HL-60/S4 (cell line): ENCODE measurements at regions not wholly inside any gene's neighbourhood (a gene's known extent, or its start where the extent isn't known, plus 50 kb on each side); places are given as distances from the start of the nearest gene placed in this dataset.
"Not testable (repeated sequence)": the region's sequence is repeated elsewhere in the genome, so short reads cannot be mapped to it uniquely, and the experiment has no call there.

ENCODE experiments used
- in situ Hi-C: fragments of 300-500 bp; cut with MboI; formaldehyde crosslinking; loops from 2 replicates; pipeline ENCODE4 v1.14.3; 2022; ENCODE audit warnings: low sequenced_read_pairs

DNA sequence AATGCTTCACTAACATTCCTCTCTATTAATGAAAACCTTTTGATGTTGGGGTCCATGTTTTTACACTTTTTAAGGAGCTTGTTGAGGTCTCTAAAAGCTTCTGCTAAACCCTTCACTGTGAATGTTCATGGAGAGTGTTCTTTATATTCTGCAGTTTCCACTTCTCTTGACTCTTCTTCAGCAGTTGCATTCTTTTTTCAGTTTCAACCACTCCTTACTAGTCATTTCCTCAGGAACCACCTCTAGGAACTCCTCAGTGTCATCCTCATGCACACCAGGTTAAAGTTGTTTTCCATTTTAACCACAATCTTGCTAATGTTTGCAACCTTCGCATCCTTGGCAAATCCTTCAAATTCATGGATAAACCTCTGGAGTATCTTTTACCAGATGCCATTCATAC lies 821.6 kb downstream of the ANKRD7 start:
- in situ Hi-C loops = no loop called here

DNA sequence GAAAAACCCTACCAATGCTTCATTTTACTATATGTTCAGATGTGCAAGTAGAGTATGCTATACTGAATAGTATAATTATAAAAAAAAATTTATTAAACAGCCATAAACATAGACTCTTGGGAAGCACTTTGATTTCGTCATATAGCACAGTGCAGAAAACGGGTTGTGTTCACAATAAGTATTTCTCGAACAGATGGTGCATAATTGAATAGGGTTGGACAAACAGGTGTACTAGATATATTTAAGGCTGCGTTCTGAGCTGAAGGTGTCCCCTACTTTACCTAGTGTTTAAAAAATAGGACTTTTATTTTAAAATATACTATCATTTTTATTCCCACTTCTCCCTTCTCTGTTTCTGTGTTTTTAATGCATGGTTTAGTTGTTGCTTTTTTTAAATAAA lies 841.5 kb downstream of the ANKRD7 start:
- in situ Hi-C loops = no loop called here

DNA sequence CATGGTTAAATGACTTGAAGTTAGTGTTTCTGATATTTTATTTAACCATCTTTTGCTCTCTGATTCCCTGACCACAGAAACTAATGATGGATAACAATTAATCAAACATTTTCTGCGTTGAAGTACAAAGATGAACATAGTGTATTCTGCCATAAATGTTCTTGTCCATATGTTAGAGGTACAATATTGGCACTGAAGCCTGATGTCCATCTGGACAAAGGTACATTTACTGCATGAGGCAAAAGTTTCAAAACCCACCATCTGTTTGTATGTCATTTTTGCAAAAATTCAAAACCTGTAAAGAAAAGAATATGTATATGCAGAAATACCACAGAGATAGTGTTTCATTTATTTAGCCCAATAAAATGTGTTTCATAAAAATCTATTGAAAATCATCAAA lies 861.5 kb downstream of the ANKRD7 start:
- in situ Hi-C loops = no loop called here

DNA sequence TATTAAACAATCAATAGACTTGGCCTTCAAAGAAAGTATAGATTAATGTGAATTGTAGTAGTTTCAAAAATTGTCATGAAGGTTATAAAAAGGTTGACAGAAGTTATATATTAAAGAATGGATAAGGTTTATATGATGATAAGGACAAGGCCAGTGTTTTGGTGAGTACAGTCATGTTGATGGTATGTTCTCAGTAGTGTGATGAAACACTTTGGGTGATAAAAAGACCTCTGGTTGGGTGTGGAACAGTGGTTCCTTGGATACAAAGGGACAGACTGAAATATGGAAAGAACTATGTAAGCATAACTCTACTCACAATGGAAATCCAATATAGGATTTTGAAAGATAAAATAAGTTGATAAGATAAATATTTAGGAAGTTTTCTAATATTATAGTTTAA lies 866.3 kb downstream of the ANKRD7 start:
- in situ Hi-C loops = no loop called here

DNA sequence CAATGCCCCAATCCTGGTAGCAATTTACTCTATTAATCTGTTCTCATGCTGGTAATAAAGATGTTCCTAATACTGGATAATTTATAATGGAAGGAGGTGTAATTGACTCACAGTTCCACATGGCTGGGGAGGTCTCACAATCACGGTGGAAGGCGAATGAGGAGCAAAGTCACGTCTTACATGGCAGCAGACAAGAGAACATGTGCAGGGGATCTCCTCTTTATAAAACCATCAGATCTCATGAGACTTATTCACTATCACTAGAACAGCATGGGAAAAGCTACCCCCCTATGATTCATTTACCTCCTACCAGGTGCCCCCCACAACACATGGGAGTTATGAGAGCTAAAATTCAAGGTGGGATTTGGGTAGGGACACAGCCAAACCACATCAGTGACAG lies 872.2 kb downstream of the ANKRD7 start:
- in situ Hi-C loops = no loop called here

DNA sequence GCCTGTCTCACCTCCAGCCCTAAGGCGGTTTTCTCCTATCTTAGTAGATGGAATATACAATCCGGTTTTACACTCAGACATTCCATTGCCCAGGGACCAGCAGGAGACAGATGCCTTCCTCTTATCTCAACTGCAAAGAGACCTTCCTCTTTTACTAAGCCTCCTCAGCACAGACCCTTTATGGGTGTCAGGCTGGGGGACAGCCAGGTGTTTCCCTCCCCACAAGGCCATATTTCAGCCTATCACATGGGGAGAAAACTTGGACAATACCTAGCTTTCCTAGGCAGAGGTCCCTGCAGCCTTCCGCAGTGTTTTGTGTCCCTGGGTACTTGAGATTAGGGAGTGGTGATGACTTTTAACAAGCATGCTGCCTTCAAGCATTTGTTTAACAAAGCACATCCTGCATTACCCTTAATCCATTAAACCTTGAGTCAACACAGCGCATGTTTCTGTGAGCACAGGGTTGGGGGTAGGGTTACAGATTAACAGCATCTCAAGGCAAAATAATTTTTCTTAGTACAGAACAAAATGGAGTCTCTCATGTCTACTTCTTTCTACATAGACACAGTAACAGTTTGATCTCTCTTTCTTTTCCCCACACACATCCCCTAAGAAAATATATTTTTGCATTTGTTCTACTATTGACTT lies 876.2 kb downstream of the ANKRD7 start:
- in situ Hi-C loops = not testable (repeated sequence)

DNA sequence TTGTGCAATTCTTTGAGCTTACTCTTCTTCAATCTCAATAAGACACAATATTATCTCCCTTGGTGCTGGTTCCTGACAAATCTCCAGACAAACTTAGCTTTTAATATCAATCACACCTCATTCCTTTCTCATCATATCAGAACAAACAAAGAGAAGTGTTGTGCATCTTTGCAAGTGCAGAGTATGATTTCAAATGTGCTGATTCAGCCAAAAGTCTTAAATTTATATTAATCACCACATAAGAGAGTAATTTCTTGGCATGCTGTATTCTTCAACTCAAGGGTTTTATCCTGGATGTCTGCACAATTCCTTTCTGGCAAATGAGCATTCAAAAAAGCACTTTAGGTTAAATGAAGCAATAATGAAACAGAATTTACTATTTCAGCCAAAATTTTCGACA lies 877.8 kb downstream of the ANKRD7 start:
- in situ Hi-C loops = no loop called here

DNA sequence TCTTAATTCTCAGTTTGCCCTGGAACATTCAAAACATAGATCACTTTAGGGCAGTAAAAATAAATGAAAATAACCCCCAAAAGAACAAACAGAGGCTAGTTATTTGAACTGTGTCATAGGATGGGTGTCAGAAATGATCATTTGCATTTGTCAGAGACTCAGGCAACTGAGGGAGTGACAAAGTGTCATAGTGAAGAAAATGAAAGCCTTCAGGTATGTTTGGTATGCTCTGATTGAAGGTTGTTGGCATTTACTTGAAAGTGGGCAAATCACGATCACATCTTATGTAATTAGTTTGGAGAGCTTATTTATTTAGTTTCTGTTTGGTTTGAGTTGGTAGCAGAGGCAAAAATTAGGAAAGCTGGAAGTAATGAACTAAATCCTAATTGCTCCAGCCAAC lies 880.9 kb downstream of the ANKRD7 start:
- in situ Hi-C loops = no loop called here

DNA sequence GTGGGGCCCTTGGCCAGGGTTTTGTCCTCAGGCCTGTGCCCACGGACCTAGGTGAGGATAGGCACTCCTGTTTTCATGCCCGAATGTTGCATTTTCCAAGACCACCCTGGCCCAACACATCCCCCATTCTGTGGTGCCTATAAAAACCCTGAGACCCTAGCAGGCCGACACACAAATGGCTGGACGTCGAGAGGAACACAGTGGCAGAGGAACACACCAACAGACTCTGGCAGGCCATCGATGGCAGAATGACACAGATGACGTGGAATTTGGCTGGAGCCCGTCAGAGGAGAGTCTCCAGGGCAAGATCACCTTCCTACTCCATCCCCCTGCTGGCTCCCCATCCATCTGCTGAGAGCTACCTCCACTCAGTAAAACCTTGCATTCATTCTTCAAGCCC lies 898.8 kb downstream of the ANKRD7 start:
- in situ Hi-C loops = no loop called here

DNA sequence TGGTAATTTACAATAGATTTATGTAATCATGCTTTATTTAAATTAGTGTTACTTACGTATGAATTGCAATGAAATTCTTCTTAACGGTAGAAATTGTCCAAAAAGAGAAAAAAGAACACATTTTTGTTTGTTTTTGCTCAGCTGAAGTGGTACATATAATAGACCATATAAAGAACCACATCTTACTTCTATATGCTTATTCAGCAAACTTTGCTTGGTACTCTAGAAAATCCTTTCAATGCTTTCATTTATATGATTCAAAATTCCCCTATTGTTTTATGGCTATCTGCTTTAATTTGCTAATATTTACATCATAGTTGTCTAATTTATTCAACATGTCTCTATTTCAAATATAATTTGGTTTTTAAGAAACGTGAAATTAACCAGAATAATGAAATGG lies 903.2 kb downstream of the ANKRD7 start:
- in situ Hi-C loops = no loop called here

DNA sequence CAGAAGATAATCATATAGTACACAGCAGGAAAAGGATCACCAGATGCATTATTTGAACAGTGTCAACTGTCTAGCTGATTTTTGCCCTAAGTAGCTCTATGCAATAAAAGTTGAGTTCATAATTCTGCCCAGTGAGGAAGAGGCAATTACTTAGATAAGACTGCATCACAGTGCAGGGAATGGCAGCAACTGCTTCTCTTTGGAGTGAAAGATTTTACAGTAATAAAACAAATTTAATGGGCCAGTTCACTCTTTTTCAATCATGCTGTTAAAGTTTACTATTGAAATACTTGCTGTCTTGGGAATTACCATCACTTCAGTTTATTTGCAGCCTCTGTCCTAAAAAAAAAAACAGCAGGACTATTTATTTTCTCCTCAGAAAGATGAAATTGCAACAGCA lies 907.9 kb downstream of the ANKRD7 start:
- in situ Hi-C loops = no loop called here

DNA sequence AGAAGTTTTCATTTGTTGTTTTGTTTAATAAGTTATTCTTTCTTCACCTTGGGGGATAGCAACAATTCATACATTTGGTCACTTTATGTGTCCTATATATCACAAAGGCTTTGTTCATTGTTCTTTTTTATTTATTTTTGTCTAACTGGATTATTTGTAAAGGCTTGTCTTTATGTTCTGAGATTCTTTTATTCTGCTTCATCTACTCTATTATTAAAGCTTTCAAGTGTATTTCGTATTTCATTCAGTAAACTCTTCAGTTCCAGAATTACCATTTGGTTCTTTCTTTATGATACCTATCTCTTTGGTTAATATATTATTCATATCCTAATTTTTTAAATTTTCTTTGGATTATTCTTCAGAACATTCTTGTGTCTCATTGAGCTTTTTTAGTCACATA lies 942.9 kb downstream of the ANKRD7 start:
- in situ Hi-C loops = no loop called here

DNA sequence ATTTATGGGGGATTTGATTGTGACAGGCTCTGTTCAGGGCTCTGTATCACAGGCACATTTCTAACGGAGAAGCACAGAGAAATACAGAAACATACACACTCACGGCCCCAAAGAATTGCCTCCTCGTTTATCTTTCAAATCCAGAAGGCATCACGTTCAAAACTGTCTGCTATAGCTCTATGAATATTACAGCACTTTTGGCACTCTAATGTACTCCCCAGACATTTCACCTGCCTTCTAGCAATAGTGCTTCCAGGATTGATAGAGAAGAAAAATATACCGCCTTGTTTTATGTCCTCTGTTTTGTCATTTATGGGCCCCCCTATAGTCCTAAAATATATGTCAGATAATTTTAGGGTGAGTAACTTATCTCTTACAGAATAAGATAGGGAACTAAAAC lies 947.5 kb downstream of the ANKRD7 start:
- in situ Hi-C loops = no loop called here

DNA sequence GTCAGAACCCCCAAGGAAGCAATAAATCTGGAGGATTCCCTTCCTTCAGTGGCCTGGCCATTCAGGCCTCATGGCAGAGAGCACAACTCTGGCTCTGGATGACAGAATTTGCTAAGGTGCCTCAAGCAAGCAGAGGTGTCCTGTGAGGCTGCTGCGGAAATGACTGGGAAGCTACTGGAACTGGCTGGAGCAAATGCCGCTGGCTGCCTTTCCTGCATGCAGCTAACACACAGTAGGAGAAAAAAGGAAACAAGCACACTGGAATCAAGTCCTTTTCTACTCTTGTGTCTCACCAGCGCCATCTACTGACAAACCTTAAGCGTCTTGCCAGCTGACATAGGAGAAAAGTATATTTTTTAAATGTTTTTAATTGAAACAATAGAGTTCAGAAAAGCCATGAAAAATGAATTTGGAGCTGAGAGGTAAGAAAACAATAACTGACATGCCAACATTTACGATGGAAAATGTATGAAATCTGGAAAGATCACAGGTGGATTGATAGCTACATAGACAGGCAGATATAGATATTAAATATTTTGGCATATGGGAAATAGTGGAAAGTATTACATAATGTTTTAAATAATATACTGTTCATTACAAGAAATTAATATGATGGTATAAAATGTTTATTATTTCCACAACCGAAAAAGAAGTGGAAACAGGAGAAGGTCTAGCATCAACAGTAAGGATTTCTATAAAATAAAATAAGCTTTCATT lies 951.6 kb downstream of the ANKRD7 start:
- in situ Hi-C loops = loop anchor here (25.0 kb wide), 2 partner anchors 814 to 914 kb away; no protein-coding TSS in a partner anchor

DNA sequence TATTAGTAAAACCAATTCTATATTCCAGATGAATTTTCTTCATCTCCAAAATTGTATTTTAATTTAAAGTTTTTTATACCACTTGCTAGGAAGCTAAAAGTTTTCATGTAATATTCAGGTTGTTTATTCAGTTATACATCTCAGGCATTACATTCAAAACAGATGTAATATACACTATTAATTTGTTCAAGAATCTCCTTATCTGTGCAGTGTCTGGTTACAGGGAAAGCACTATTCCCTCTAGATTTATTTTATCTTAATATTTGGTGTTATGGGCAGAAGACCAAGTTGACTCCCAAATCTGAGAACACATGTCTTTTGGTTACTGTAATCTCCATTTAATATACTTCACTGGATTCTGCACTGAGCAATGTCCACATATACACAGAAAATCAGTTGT lies 953.4 kb downstream of the ANKRD7 start:
- in situ Hi-C loops = loop anchor here (25.0 kb wide), 2 partner anchors 816 to 916 kb away; no protein-coding TSS in a partner anchor

DNA sequence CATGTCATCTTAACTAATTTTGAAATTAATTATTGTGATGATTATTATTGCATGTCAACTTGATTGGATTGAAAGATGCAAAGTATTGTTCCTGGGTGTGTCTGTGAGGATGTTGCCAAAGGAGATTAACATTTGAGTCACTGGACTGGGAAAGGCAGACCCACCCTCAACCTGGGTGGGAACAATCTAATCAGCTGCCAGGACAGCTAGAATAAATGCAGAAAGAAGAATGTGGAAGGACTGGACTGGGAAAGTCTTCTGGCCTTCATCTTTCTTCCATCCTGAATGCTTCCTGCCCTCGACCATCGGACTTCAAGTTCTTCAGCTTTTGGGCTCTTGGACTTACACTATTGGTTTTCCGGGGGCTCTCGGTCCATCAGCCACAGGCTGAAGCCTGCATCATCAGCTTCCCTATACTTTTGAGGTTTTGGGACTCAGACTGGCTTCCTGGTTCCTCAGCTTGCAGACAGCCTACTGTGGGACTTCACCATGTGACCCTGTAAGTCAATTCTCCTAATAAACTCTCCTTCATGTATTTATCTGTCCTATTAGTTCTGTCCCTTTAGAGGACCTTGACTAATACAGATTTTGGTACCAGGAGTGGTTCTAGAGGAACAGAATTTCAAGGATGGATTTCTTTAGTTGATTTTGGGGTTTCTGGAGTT lies 959.8 kb downstream of the ANKRD7 start:
- in situ Hi-C loops = loop anchor here (25.0 kb wide), 2 partner anchors 822 to 922 kb away; no protein-coding TSS in a partner anchor

DNA sequence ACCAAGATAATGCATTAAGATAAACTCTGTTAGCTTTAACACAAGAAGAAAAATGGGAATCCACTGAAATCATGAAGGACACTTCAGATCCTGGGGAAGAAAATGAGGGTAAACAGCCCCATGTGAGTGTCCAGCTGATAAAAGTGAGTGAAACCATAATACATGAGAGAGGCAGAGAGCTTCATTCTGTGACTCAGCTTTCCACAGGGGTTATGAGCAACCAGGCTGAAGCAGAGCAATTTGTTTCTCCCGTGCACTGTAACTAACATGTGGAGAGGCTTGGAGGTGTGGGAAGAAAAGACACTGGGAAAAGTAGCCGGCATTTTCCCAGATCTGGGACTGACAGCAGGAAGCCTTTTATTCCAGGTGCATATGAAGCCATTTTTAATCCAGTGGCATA lies 971.7 kb downstream of the ANKRD7 start:
- in situ Hi-C loops = loop anchor here (25.0 kb wide), 2 partner anchors 834 to 934 kb away; no protein-coding TSS in a partner anchor

DNA sequence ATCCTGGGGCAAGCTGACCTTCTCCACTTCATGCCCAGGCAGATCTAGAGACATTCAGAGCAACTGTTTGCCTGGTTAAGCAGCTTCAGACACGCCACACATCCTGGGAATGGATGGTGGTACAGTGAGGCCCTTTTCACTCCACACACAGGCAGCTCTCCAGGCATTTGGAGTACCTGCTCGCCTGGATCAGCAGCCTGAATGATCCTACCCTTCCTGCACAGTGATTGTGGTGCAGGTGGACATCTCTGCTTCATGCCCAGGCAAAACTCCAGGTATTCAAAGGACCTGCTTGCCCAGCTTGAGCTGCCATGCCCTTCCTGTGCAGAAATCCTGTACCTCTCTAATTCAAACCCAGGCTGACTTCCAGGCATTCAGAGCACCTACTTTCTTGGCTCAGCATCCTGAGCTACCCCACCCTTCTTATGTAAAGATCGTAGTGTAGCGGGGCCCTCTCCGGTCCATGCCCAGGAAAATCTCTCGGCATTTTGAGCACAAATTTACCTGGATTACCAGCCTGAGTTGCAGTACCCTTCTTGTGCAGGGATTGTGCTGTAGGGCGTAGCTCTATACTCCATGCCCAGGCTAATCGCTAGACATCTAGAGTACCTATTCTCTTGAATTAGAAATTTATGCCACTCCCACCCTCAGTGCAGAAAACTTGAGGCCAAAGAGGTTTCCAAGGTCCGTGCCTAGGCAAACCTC lies 972.8 kb downstream of the ANKRD7 start:
- in situ Hi-C loops = loop anchor here (25.0 kb wide), 2 partner anchors 835 to 935 kb away; no protein-coding TSS in a partner anchor

DNA sequence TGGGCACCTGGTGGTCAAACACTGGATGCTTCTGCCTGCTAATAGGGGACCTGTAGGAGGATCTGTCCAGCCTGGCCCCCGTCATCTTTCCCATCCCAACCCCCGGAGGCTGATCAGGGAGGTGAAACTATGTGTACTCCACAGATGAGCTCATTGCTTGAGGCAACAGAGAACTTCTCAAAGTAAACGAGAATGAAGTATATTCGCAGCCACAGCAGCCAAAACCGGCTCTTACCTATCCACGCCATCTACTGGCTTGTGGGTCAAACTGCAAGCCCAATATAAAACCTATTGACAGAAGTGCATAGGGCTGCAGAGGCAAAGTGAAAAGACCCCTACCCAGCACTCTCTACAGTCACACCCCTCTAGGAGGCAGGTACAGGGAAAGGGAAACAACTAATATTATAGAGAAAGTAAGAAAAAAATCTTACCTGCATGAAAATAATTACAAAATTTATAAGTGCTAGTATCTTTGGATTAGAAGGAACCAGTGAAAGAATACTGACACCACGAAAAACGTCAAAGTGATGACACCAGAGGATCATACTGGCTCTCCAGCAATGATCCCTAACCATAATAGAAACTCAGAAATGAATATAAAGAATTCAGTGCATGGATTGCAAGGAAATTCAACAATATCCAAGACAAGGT lies 973.5 kb downstream of the ANKRD7 start:
- in situ Hi-C loops = loop anchor here (25.0 kb wide), 2 partner anchors 836 to 936 kb away; no protein-coding TSS in a partner anchor

DNA sequence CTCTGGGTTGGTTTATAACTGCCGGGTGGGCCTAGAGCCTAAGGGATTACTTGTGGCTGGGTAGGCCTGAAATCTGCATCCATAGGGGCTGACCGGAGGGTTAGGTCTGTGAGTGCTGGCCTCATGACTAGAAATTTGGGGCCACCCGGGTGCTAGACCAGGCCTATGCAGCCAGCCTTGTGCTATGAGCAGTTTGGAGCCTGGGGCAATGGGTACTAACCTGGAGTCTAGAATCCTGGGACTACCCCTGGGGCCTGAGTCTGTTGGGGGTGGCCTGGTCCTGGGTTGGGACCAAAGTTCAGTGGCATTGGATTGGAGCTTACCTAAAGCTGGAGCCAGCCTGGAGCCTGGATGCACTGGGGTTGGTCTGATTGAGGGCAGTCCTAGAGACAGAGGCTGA lies 995.2 kb downstream of the ANKRD7 start:
- in situ Hi-C loops = no loop called here

DNA sequence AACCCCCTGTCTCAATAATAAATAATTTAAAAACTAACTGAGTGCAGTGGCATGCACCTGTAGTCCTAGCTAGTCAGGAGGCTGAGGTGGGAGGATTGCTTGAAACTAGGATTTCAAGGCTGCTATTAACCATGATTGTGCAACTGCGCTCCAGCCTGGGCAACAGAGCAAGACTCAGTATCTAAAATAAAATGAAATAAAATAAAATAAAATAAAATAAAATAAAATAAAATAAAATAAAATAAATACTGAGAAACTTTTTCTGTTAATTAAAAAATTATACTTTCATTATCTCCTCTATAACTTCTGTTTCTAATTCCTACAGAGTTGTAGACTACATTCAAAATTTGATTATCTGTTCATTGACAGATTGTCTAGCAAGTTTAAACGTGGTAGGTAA lies 999.4 kb downstream of the ANKRD7 start:
- in situ Hi-C loops = no loop called here
